ENCODE measurements at regions not wholly inside any gene's neighbourhood (a gene's known extent, or its start where the extent isn't known, plus 50 kb on each side); places are given as distances from the start of the nearest gene placed in this dataset.
"Not testable (repeated sequence)": the region's sequence is repeated elsewhere in the genome, so short reads cannot be mapped to it uniquely, and the experiment has no call there.

DNA sequence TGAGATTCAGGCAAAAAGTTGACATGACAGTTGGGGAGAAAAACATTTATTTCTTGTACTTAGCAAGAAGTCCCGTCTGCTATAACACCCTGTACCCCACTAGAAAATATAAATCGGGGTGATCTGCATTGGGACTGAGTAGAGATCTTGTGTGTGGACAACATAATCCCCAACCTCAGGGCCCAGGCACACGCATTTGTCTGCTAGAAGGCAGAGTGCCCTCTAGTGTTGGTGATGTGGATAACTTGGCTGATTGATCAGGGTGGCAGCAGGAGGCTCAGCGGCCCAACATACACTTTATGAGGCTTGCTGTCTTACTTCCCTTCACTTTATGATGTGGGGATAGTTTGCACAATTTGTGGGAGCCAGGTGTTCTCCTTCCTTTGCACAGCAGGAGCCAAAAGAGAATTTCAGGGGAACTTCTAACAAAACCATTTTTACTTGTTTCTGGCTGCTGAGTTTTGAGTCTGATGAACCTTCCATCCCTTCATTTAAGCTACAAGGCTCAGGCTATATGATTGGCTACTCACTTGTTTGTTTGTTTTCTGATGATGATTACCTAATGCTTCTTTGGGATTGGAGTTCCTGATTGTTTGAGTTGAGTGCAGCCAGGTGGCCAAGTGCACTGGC lies 263.2 kb downstream of the DMAC1 start:
- DNase-seq: no peak

DNA sequence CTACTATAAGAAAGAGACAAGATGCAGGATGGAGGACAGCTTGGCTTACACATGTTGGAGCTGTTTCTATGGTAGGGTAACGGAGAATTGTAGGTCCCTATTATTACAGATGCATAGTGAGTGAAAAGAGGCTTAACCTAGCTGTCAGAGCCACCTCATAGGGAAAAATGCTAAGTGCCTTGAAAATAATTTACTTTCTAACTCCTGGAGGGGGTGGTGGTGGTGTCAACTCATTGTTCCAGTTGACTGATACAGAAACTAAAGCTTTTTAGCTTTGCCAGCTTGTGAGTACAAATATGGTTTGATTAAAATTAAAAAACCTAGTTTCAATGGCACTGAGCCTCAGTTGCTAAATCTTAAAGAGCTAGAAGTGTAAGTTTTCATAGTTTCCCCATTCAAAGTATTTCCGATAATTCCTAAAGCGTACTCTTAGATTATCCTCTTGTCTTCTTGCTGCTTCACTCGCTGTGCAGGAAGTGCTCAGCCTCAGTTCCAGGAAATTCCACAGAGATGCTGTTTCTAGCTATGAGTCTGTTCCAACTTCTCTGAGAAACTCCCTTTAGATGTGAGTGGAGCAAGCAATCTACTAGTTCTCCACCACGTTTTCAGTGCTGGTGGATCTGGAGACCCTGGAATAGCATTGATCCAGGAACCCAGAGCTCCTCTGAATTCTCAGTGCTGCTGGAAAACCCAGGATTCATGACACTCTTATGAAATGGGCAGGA lies 265.2 kb downstream of the DMAC1 start:
- DNase-seq: no peak

- DNase-seq: no peak
Measured at GRCh38 chr9:7533376-7534090, 266.0 kb downstream of the DMAC1 start.

DNA sequence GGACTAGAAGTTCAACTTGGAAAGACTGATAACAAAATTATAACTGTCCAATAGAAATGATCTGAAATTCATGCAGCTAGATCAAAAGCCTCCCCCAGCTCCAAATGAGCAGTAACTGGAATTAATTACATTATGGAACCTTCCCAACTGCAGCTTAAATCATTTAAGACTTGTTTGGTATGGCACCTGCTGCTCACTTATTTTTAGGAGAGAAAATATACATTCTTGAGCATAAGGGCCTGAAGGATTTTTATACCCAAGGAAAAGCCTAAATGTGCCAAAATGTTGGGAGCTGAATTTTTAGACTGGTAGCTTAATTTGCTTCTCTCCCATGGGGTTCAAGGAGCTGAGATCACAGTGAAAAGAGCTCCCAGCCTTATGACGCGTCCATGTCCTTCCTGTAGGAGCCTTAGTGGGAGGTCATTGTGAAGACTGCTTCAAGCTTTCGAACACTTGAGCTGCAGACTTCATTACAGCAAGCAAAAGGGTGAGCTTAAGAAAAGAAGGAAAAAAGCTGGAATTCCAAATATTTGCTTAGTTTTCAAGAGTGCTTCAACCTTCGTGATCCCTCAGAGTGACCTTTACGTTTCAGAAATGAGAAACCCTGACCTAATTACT lies 276.0 kb downstream of the DMAC1 start:
- DNase-seq: no peak

GRCh38 chr9:7520396-7520795 lies 279.2 kb downstream of the DMAC1 start:
- no peak for DNase-seq

DNA sequence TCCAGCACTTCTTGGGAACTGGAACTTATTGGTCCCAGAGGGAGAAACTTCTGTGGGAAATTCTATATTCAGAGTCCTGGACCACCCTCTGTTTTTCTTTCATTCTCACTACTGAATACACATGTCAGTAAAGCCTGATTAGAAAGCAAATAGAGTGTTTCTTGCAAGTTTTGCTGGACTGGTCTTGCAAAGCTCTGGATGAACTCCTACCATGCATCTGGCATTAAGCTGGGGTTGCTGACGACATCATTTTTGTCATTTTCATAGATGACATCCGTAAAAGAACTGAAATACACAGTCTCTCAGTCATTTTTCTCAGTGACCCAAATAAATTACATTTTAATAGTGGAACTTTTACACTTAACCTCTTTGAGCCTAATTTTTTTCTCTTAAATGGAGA lies 283.2 kb downstream of the DMAC1 start:
- DNase-seq: no peak

DNA sequence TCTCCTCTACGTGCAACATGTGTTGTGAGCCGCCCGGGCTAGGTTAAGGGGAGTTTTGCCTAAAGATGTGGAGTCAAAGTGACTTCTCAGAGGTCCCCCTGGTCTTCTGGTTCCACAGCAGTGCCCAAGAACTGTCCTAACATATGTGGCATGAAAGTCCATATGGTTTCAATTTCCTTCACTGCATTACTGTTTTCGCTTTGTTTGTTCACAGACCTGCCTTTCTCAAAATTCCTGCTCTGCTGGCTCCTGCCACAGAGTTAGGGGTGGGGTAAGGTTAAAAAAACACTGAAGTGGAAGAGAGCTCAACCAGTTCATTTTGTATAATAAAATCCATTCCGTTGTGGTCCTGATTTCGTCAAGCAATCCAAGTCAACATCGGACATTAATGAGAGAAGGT lies 289.4 kb downstream of the DMAC1 start:
- DNase-seq: no peak

- no peak for DNase-seq
Measured at GRCh38 chr9:7509576-7510145, 289.9 kb downstream of the DMAC1 start.

DNA sequence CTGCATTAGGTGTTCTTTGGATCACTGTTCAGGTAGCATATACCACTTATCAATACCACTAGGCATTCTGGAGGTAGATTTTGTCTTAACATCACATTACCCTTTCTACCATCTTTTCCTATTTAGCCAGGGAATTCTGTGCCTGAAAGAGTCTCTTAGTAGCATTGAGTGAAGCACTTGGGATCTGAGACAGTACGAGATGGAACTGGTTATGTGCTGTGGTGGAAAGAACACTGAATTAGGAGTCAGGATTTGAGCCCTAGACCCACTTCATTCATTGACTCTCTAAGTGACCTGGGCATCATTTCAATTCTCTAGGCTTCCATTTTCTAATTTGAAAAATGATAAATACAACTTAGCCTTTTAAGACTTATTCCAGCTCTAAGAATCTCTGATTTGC lies 291.1 kb downstream of the DMAC1 start:
- no peak for DNase-seq

GRCh38 chr9:7507566-7508270 lies 291.9 kb downstream of the DMAC1 start:
- no peak for DNase-seq

DNA sequence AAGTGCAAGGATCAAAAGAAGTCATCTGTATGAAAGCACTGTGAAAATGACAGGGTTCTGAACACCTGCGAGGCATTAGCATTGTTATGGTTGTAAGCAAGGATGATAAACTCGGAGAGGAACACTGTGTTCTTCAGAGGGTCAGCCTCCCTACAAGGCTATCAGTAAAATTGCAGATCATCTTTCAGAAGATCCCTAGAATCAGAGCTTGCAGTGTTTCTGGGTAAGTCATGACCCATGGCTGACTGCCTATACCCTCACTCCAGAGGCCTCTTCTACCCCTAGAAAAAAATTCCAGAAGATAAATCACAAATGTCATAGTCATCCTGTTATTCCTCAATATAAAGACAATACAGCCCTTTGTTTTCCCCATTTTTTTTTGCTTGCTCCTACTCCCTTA lies 292.6 kb downstream of the DMAC1 start:
- no peak for DNase-seq

GRCh38 chr9:7500521-7500920 lies 299.1 kb downstream of the DMAC1 start:
- no peak for DNase-seq

DNA sequence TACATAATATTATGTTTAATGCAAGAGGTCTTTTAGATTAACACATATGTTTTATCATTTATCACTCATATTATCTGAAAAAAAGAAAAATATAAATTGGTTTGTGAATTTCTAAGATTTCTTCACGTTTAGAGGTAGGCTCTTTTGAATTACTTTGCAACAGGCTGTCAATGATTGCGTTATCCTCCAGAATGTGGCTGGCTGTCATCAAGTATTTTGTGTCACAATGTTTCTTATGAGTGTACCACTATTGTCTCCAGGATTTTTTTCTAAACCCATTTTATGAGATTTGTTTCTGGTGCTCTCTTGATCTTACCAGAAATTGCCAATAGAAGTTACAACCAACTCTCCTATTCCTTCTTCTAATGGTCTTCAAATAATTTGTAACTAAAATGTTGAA lies 307.9 kb downstream of the DMAC1 start:
- DNase-seq: no peak

GRCh38 chr9:7490317-7491108 lies 309.1 kb downstream of the DMAC1 start:
- no peak for DNase-seq

DNA sequence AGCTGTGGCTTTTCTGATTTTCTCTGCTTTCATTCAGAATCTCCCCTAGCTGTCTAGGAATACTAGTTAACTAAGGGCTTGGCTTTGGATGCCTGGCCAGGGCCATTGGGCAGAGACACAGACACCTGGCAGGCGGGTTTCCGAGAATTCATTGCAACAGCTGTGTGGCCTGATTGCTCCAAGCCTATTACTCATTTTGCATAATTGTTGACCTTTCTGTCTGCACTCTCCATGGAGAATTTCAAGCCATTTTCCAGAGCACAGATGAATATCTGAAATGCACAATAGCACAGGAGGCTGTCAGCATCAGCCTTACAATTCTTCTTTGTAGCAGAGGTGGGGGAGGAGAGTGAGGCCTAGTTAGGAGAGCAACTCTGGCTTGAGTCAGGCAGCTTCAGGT lies 310.5 kb downstream of the DMAC1 start:
- DNase-seq: no peak

GRCh38 chr9:7484014-7484413 lies 315.6 kb downstream of the DMAC1 start:
- DNase-seq: not testable (repeated sequence)

- no peak for DNase-seq
Measured at GRCh38 chr9:7481570-7481969, 318.0 kb downstream of the DMAC1 start.

- DNase-seq: no peak
Measured at GRCh38 chr9:7479300-7479699, 320.3 kb downstream of the DMAC1 start.

GRCh38 chr9:7478646-7479045 lies 320.9 kb downstream of the DMAC1 start:
- DNase-seq: no peak

GRCh38 chr9:7467186-7467585 lies 332.4 kb downstream of the DMAC1 start:
- no peak for DNase-seq

DNA sequence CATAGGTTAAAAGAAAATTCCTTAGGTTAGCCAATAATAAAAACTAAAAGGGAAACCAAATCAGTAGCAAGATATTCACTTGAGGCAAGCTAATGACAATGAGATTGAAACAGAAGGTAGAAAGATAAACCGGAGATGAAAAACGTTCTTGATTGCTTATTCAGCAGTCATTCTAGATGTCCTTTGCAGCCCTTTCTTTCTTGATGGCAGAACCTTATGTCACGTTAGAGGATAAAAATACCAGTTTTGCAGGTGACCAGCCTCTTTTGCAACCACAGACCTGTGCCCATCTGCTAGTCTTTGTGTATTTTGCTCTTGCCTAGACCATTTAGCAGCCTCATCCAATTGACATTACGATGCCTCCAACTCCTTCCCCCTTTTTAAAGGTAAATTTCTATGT lies 337.8 kb downstream of the DMAC1 start:
- DNase-seq: no peak

Data from NCI-H1436 treated with DMSO at 0.1 percent for 48 hours (cell line).